Stimulated activated naive CD8-positive, alpha-beta T cell treated with anti-CD3 and anti-CD28 coated beads, Interleukin-15, Interleukin-2, amounts not matched to agents 100 ng/mL and 50 ng/mL, for 24 hours (primary cell): ENCODE measurements at regions not wholly inside any gene's neighbourhood (a gene's known extent, or its start where the extent isn't known, plus 50 kb on each side); places are given as distances from the start of the nearest gene placed in this dataset.
"Not testable (repeated sequence)": the region's sequence is repeated elsewhere in the genome, so short reads cannot be mapped to it uniquely, and the experiment has no call there.

ENCODE experiments used
- H3K27ac Mint-ChIP-seq: one replicate; pipeline ENCODE4 v1.8.0; 2021; ENCODE audit warnings: mild to moderate bottlenecking, mixed read lengths
- H3K27me3 Mint-ChIP-seq: one replicate; pipeline ENCODE4 v1.8.0; 2021; ENCODE audit warnings: mixed read lengths
- H3K36me3 Mint-ChIP-seq: one replicate; pipeline ENCODE4 v1.8.0; 2021; ENCODE audit warnings: low read depth, mixed read lengths
- H3K4me1 Mint-ChIP-seq: one replicate; pipeline ENCODE4 v1.8.0; 2021; ENCODE audit warnings: low read depth, mixed read lengths
- H3K4me3 Mint-ChIP-seq: one replicate; pipeline ENCODE4 v1.8.0; 2021; ENCODE audit warnings: mild to moderate bottlenecking, mixed read lengths
- H3K9me3 Mint-ChIP-seq: one replicate; pipeline ENCODE4 v1.8.0; 2021; ENCODE audit warnings: mixed read lengths

DNA sequence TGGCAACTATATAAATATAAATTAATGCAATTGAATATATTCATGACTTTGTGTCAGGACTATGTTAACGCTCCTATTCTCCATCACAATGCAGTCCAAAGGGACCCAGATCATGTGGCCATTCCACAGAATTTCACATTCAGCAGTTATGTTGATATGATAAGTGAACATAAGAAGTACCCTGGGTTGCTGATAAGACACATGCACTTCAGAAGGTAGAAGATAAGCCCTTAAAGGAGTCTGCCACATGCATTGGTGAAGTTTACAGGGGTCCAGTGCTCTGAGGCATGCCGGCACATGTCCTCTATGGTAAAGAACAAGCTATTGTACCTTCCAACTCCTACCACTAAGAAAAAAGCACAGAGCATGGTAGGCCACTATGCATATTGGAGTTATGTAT, 76.4 kb downstream of the PHAX start:
- no peaks in the 10 kb centered on the region for H3K27me3 Mint-ChIP-seq
- H3K4me1 Mint-ChIP-seq: peaks cover 4% of the 10 kb centered on the region
- no peak overlapping the region for H3K27ac Mint-ChIP-seq
- H3K4me3 Mint-ChIP-seq: no peak overlapping the region
- H3K36me3 Mint-ChIP-seq: no peaks in the 10 kb centered on the region
- H3K9me3 Mint-ChIP-seq: no peaks in the 10 kb centered on the region

DNA sequence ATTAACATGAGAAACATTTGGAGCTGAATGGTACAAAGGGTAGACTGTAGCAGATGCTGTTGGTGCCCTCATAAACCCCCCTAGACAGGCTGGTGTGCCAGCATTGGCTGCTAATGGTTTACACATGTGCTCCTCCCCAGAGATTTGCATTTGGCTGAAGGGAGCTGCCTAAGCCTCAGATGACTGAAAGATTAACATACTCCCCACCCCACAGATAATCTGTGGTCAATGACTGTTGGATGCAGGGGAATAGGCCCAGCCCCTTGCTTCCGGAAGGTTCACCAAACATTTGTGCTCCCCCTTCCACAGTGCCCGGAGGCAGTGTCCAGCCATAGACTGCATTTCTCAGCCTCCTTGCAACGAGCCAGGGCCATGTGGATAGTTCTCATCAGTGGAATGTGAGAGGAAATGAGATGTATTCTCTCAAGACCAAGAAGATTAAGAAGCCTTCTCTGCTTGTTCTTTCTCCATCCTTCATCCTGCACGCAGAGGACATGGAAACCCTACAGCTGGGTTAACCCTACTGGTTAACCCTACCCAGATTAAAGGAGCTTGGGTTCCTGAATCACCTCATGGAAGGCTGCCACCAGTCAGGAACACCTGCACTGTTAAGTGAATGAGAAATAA, 79.6 kb downstream of the PHAX start:
- Mint-ChIP-seq H3K4me3 (no peak overlapping the region), H3K9me3 (no peaks in the 10 kb centered on the region), H3K27ac (no peak overlapping the region), H3K36me3 (no peaks in the 10 kb centered on the region), H3K27me3 (no peaks in the 10 kb centered on the region), H3K4me1 (peaks cover 29% of the 10 kb centered on the region)

DNA sequence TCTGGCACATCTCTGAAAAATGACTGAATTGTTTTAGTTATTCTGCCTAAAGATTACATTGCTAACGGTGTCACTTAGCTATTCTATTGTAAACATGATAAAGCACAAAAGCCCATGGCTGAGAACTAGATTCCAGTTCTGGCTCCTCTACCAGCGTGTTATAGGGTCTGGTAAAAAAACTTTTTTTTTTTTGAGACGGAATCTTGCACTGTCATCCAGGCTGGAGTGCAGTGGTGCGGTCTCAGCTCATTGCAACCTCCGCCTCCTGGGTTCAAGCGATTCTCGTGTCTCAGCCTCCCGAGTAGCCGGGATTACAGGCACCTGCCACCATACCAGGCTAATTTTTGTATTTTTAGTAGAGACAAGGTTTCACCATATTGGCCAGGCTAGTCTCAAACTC, 80.6 kb downstream of the PHAX start:
- H3K4me3 Mint-ChIP-seq, H3K36me3 Mint-ChIP-seq, H3K9me3 Mint-ChIP-seq, H3K27me3 Mint-ChIP-seq, H3K27ac Mint-ChIP-seq: not testable (repeated sequence)
- H3K4me1 Mint-ChIP-seq: peaks cover 33% of the 10 kb centered on the region

DNA sequence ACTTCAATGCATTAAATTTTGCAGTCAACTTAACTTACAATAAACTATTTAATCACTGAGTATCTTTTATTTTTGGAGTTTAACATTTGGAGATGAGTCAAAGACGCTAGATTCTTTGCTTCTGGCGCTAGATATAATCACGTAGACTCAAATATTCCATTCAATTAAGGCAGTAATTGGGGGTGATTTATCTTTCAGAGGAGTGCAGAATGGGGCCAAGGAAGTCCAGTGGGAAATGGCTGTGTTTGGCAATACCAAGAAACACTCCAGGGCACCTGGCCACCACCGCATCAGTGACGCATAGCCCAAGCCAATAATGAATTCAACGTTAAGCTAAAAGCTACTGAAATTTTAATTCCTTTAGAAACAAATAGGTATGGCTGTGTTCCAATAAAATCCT, 81.2 kb downstream of the PHAX start:
- H3K4me3 Mint-ChIP-seq: no peak overlapping the region
- peaks cover 38% of the 10 kb centered on the region for H3K4me1 Mint-ChIP-seq
- no peaks in the 10 kb centered on the region for H3K9me3 Mint-ChIP-seq
- H3K36me3 Mint-ChIP-seq: no peaks in the 10 kb centered on the region
- no peaks in the 10 kb centered on the region for H3K27me3 Mint-ChIP-seq
- no peak overlapping the region for H3K27ac Mint-ChIP-seq

DNA sequence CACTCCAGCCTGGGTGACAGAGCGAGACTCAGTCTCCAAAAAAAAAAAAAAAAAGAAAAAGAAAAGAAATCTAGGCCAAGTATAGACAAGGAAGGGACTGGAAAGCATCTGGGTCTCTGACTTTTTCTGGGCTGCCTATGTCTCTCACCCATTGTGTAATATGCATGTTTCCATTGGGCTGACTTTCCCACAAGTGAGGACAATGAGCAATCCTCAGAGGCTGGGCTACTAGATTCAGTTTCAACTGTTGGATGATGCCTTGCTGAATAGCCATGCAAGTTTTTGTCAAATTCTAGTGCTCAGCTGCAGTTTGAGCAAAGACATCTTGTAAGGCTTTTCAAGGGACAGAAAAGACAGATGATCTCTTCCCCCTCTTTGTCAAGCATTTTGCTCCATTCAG, 82.1 kb downstream of the PHAX start:
- Mint-ChIP-seq H3K36me3 (no peaks in the 10 kb centered on the region), H3K27ac (no peak overlapping the region), H3K4me3 (no peak overlapping the region), H3K4me1 (peaks cover 38% of the 10 kb centered on the region), H3K27me3 (no peaks in the 10 kb centered on the region), H3K9me3 (no peaks in the 10 kb centered on the region)

DNA sequence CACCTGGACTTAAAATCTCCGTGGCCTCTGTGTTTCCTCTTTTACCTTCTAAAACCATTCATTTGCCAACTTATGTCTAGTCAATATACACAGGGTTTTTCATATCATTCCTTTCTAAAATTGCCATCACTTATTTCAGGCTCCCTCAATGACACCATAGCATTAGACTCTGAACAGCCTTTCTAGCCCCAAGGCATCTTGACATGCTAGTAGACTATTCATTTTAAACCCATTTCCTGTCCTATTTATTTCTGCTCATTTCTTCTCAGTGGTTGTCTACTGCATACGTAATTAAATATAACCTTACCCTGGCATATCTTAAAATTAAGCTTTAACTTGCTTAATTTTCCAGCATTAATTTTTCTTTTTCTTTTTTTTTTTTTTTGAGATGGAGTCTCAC, 83.2 kb downstream of the PHAX start:
- H3K27me3 Mint-ChIP-seq: no peaks in the 10 kb centered on the region
- H3K36me3 Mint-ChIP-seq: no peaks in the 10 kb centered on the region
- H3K27ac Mint-ChIP-seq: no peak overlapping the region
- H3K4me3 Mint-ChIP-seq: no peak overlapping the region
- peaks cover 38% of the 10 kb centered on the region for H3K4me1 Mint-ChIP-seq
- no peaks in the 10 kb centered on the region for H3K9me3 Mint-ChIP-seq

DNA sequence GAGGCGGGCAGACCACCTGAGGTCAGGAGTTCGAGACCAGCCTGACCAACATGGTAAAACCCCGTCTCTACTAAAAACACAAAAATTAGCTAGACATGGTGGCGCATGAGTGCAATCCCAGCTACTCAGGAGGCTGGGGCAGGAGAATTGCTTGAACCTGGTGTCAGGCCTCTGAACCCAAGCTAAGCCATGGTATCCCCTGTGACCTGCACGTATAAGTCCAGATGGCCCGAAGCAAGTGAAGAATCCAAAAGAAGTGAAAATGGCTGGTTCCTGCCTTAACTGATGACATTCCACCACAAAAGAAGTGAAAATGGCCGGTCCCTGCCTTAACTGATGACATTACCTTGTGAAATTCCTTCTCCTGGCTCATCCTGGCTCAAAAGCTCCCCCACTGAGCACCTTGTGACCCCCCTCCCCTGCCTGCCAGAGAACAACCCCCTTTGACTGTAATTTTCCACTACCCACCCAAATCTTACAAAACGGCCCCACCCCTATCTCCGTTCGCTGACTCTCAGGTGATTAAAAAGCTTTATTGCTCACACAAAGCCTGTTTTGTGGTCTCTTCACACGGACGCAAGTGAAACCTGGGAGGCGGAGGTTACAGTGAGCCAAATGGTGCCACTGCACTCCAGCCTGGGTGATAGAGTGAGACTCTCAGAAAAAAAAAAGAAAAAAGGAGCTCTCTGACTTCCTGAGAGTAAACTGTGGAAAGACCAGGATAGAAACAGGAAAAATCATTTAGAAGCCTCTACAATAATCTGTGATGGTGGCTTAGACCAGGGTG, 84.1 kb downstream of the PHAX start:
- not testable (repeated sequence) for H3K27me3 Mint-ChIP-seq, H3K9me3 Mint-ChIP-seq, H3K36me3 Mint-ChIP-seq
- H3K4me1 Mint-ChIP-seq: peaks cover 44% of the 10 kb centered on the region
- H3K27ac Mint-ChIP-seq: peak overlapping the region; percentile 84
- peak overlapping the region; percentile 52 for H3K4me3 Mint-ChIP-seq

DNA sequence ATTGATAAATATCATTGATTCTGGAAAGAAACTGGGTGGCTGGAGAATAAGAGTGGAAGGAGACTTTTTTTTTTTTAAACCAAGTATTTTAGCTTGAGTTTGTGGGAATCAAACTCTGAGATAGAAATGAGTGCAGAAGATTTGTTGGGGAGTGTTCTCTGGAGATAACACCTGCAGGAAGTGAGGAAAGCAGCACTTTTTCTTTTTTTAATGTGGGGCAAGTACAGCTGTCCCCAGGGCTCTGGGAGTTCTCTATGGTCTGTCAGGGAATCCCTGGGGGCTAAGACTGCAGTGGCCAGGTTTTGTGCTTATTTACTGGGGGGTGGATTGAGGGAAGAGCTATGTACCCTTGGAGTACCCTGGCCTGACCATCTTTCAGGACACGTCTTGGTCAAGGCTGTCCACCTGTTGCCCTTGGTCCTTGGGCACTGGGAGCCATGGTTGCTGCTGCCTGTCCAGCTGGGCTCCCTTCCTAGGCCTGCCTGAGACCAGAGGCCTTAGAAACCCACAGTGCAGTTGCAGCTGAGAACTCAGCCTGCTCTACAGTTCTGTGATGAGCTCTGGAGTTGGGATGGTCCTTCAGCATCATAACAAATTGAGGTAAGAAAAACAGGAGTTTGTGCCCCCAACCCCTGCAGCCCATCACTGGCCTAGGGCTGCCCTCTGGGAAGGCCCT, 85.8 kb downstream of the PHAX start:
- H3K4me3 Mint-ChIP-seq: no peak overlapping the region
- peaks cover 44% of the 10 kb centered on the region for H3K4me1 Mint-ChIP-seq
- no peaks in the 10 kb centered on the region for H3K27me3 Mint-ChIP-seq
- no peaks in the 10 kb centered on the region for H3K36me3 Mint-ChIP-seq
- no peak overlapping the region for H3K27ac Mint-ChIP-seq
- H3K9me3 Mint-ChIP-seq: no peaks in the 10 kb centered on the region

DNA sequence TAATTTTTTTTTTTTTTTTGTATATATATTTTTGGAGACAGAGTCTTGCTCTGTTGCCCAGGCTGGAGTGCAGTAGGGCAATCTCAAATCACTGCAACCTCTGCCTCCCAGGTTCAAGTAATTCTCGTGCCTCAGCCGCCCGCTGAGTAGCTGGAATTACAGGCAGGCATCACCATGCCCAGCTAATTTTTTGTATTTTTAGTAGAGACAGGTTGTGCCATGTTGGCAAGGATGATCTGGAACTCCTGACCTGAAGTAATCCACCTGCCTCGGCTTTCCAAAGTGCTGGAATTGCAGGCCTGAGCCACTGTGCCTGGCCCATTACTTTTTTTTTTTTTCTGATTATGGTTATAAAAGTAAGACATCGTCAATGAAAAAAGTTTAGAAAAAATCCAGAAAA, 84.0 kb upstream of the LMNB1 start:
- Mint-ChIP-seq H3K4me3 (no peak overlapping the region), H3K4me1 (peaks cover 13% of the 10 kb centered on the region), H3K27me3 (no peaks in the 10 kb centered on the region), H3K9me3 (no peaks in the 10 kb centered on the region), H3K36me3 (no peaks in the 10 kb centered on the region), H3K27ac (no peak overlapping the region)

DNA sequence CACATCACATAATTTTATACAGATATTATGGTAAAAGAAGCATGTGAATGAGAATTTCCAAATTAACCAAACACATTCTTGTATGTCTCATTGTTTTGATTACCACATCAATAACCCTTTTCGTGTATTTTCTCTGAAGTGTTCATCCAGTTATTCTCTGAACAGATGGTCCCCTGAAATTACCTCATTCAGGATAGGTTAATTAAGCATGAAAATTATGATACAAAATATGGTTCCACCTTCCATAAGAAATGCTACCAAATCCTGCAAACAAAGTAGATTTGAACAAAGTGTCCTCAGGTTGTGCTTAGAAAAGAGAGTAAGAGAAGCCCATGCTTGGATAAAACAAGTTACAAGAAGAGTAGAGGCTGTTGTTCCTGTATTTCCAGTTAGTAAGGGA, 83.1 kb upstream of the LMNB1 start:
- H3K27me3 Mint-ChIP-seq: no peaks in the 10 kb centered on the region
- H3K27ac Mint-ChIP-seq: no peak overlapping the region
- peaks cover 13% of the 10 kb centered on the region for H3K4me1 Mint-ChIP-seq
- H3K9me3 Mint-ChIP-seq: no peaks in the 10 kb centered on the region
- no peaks in the 10 kb centered on the region for H3K36me3 Mint-ChIP-seq
- no peak overlapping the region for H3K4me3 Mint-ChIP-seq

DNA sequence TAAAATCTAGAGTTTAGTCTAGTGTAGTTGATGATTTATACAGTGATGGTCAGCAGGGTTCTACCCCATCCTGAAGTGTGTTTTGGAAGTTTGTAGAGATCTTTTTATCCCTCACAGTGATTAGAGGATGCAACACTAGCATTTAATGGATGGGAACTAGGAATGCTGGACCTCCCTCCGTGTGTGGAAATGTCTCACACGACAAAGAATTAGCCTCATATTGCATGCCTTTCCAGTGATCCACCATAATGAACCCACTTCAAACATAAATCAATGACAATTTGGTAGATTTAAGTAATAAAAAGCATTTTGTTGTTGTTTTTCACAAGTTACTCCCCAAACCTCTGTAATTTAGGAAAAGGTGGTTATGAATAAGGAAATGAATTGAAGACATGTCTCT, 82.5 kb upstream of the LMNB1 start:
- Mint-ChIP-seq H3K9me3 (no peaks in the 10 kb centered on the region), H3K27ac (no peak overlapping the region), H3K36me3 (no peaks in the 10 kb centered on the region), H3K4me1 (peaks cover 10% of the 10 kb centered on the region), H3K4me3 (no peak overlapping the region), H3K27me3 (no peaks in the 10 kb centered on the region)

DNA sequence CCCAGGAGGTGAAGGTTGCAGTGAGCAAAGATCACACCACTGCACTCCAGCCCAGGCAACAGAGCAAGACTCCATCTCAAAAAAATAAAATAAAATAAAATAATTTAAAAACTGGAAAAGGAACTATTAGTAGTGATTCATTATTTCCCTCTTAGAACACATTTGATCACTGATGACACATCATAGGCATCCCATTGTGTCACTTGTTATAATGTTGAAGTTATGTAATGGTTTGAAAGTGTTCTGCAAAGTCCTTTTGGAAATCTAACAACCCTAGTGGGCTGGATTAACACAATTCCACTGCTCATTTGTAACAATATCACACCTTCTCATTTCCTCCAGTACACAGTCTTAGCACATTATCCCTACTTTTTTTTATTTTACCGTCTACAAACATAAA, 81.8 kb upstream of the LMNB1 start:
- no peaks in the 10 kb centered on the region for H3K27me3 Mint-ChIP-seq
- no peaks in the 10 kb centered on the region for H3K36me3 Mint-ChIP-seq
- peaks cover 6% of the 10 kb centered on the region for H3K4me1 Mint-ChIP-seq
- no peaks in the 10 kb centered on the region for H3K9me3 Mint-ChIP-seq
- H3K4me3 Mint-ChIP-seq: no peak overlapping the region
- no peak overlapping the region for H3K27ac Mint-ChIP-seq

DNA sequence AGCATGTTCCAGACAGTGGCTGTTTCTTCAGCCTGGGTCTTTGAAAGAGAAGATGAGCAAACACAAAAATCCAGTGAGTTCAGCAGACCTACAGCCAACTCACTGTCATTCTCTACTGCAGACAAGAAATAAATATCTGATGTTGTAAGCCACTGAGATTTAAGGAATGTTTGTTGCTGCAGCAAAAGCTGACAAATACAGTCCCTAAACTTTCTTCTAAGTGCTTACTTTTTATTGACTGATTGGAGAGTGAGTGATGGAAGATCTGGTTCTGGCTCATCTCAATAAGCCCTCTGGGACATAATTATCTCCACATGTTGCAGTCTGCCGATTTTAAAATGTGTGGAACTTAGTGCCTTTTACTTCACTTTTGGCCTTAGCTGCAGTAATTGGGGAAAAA, 69.9 kb upstream of the LMNB1 start:
- no peaks in the 10 kb centered on the region for H3K36me3 Mint-ChIP-seq
- no peaks in the 10 kb centered on the region for H3K4me1 Mint-ChIP-seq
- H3K4me3 Mint-ChIP-seq: no peak overlapping the region
- no peaks in the 10 kb centered on the region for H3K9me3 Mint-ChIP-seq
- no peak overlapping the region for H3K27ac Mint-ChIP-seq
- no peaks in the 10 kb centered on the region for H3K27me3 Mint-ChIP-seq

DNA sequence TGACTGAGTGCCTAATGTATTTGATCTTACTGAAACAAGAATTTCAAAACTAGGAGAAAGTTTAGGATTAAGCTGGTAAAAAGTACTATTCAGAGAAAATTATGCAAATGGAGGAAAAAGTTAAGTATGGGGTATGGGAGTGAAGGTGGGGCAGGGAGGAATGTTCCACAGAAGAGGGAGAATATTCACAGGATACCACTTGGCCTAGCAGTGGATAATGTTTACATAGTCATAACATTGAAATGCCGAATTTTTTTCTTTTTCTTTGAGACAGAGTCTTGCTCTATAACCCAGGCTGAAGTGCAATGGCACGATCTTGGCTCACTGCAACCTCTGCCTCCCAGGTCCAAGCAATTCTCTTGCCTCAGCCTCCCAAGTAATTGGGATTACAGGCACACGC, 61.2 kb upstream of the LMNB1 start:
- Mint-ChIP-seq H3K27me3 (no peaks in the 10 kb centered on the region), H3K27ac (no peak overlapping the region), H3K4me3 (no peak overlapping the region), H3K36me3 (no peaks in the 10 kb centered on the region), H3K9me3 (no peaks in the 10 kb centered on the region), H3K4me1 (peaks cover 5% of the 10 kb centered on the region)

DNA sequence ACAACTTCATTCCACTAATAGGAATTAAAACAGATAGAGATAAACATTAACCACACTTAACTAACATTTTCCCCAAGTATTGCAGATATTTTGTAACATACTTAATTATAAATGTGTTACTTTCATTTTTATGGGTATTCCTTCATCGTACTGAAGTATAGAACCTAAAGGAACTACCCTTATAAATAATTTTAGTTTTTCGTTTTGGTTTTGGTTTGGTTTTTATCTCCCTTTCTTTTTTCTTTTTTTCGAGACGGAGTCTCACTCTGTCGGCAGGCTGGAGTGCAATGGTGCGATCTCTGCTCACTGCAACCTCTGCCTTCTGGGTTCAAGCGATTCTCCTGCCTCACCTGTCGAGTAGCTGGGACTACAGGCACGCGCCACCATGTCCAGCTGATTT, 60.1 kb upstream of the LMNB1 start:
- Mint-ChIP-seq H3K27ac (no peak overlapping the region), H3K4me1 (peaks cover 5% of the 10 kb centered on the region), H3K4me3 (no peak overlapping the region), H3K27me3 (no peaks in the 10 kb centered on the region), H3K9me3 (no peaks in the 10 kb centered on the region), H3K36me3 (no peaks in the 10 kb centered on the region)
